Left lung (tissue), 4 donors: ENCODE measurements at regions not wholly inside any gene's neighbourhood (a gene's known extent, or its start where the extent isn't known, plus 50 kb on each side); places are given as distances from the start of the nearest gene placed in this dataset.

Experiments used
- ATAC-seq: fragments of 200-7000 bp; cut with Tn5 transposase; one replicate; pipeline ENCODE4 v1.9.1; 2020; ENCODE audit warnings: moderate library complexity
- DNase-seq, 4 donors: peaks; one replicate each; pipeline ENCODE4 v3.0.0-alpha.2; 2013 to 2020
- H3K27ac ChIP-seq, 2 donors: fragments of 200-600 bp; sonication (generic) in 1 of 2; one replicate each; pipeline versions ENCODE4 v1.5.0 to v1.8.0; 2020 to 2021
- H3K27me3 ChIP-seq, 2 donors: fragments of 200-600 bp; sonication (generic) in 1 of 2; one replicate each; pipeline versions ENCODE4 v1.5.0 to v1.8.0; 2020 to 2021
- H3K36me3 ChIP-seq, 2 donors: fragments of 200-600 bp; sonication (generic) in 1 of 2; one replicate each; pipeline versions ENCODE4 v1.5.0 to v1.8.0; 2020 to 2021
- H3K4me1 ChIP-seq, 2 donors: fragments of 200-600 bp; one replicate each; pipeline ENCODE4 v1.8.0; 2021
- H3K4me3 ChIP-seq, 2 donors: fragments of 200-600 bp; sonication (generic) in 1 of 2; one replicate each; pipeline versions ENCODE4 v1.5.0 to v1.8.0; 2020 to 2021; ENCODE audit warnings: mild to moderate bottlenecking in 1 of 2
- H3K9me3 ChIP-seq, 2 donors: fragments of 200-600 bp; sonication (generic) in 1 of 2; one replicate each; pipeline versions ENCODE4 v1.5.0 to v1.8.0; 2020 to 2021
- CTCF ChIP-seq, 2 donors: fragments of 200-600 bp; sonication (generic) in 1 of 2; IDR thresholded peaks; one replicate each; pipeline versions ENCODE4 v1.5.0 to v1.8.0; 2021; ENCODE audit warnings: antibody characterized with exemption in 2 of 2
- intact Hi-C, 2 donors: fragments of 100-400 bp; cut with DNase I; formaldehyde crosslinking; loops; one replicate each; pipeline versions ENCODE4 v1.11.2 to v1.14.2; 2022
- donor health status: DM: no; HTN: yes; CAD: no.
- donor health status: DM: no; HTN: no; CAD: no.

DNA sequence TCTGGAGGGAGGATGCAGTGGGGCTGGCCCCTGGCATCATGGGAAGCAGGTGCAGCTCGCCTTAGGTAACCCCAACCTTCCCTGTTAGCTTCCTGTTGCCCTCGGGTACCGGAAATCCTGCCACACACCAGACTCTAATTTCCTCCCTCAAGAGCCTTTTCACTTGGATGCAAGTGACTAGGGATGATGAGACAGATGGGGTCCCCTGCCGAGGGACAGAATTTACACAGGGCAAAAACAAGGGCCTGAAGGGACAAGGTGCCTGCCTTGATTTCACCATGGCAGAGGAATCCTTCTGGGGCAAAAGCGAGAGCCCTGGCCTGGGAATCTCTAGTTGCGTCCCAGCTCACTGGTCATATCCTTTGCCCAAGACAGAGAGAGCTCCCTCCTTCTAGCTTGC is 263.1 kb downstream of the LOXHD1 start:
- DNase-seq (no peak), ATAC-seq (no peak)
- TF ChIP-seq CTCF (IDR thresholded peaks at IDR 0.05): no peak
- H3K4me3 ChIP-seq: no peak overlapping the region
- H3K36me3 ChIP-seq: no peaks in the 10 kb centered on the region
- intact Hi-C loops: no loop called here
- H3K27ac ChIP-seq: no peak overlapping the region
- no peaks in the 10 kb centered on the region for H3K27me3 ChIP-seq
- H3K9me3 ChIP-seq: no peaks in the 10 kb centered on the region
- no peaks in the 10 kb centered on the region for H3K4me1 ChIP-seq

DNA sequence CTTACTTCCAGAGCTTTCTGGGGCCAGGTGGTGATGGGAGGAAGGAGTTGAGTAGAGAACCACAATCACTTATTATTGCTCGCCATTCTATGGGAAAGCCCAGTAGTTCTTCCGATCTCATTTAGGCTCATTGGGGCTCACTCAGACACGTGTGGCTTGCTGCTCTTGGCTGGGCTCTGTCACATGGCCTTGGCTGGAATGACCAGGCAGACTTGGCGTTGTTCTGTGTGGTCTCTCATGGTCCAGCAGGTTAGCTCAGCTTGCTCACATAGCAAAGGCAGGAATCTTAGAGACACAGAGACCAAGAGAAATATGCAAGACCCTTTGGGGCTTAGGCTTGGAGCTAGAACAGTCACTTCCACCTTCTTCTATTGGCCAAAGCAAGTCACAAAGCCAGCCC is 261.2 kb downstream of the LOXHD1 start:
- Histone ChIP-seq H3K4me1 (no peaks in the 10 kb centered on the region), H3K9me3 (no peaks in the 10 kb centered on the region), H3K27ac (no peak overlapping the region), H3K36me3 (no peaks in the 10 kb centered on the region), H3K27me3 (no peaks in the 10 kb centered on the region), H3K4me3 (no peak overlapping the region)
- intact Hi-C loops: no loop called here
- no peak for TF ChIP-seq CTCF (IDR thresholded peaks at IDR 0.05)
- ATAC-seq (no peak), DNase-seq (no peak)

- Histone ChIP-seq H3K9me3 (no peaks in the 10 kb centered on the region), H3K4me3 (no peak overlapping the region), H3K27ac (no peak overlapping the region), H3K36me3 (no peaks in the 10 kb centered on the region), H3K27me3 (no peaks in the 10 kb centered on the region), H3K4me1 (no peaks in the 10 kb centered on the region)
- intact Hi-C loops: no loop called here
- ATAC-seq (no peak), DNase-seq (no peak)
- TF ChIP-seq CTCF (IDR thresholded peaks at IDR 0.05): no peak
Observed at GRCh38 chr18:46397174-46397573, 259.8 kb downstream of the LOXHD1 start.

GRCh38 chr18:46398005-46398404 is 259.0 kb downstream of the LOXHD1 start:
- Histone ChIP-seq H3K36me3 (no peaks in the 10 kb centered on the region), H3K4me1 (no peaks in the 10 kb centered on the region), H3K4me3 (no peak overlapping the region), H3K9me3 (no peaks in the 10 kb centered on the region), H3K27me3 (no peaks in the 10 kb centered on the region), H3K27ac (no peak overlapping the region)
- intact Hi-C loops: no loop called here
- no peak for DNase-seq
- ATAC-seq: no peak
- TF ChIP-seq CTCF (IDR thresholded peaks at IDR 0.05): no peak

- ATAC-seq (no peak), DNase-seq (no peak)
- H3K9me3 ChIP-seq: no peaks in the 10 kb centered on the region
- no peaks in the 10 kb centered on the region for H3K4me1 ChIP-seq
- no peak overlapping the region for H3K27ac ChIP-seq
- intact Hi-C loops: no loop called here
- H3K4me3 ChIP-seq: no peak overlapping the region
- no peaks in the 10 kb centered on the region for H3K36me3 ChIP-seq
- no peak for TF ChIP-seq CTCF (IDR thresholded peaks at IDR 0.05)
- no peaks in the 10 kb centered on the region for H3K27me3 ChIP-seq
Observed at GRCh38 chr18:46398625-46399024, 258.4 kb downstream of the LOXHD1 start.
